SKM-1 treated with dmso at 0.1 percent for 144 hours (cell line): ENCODE measurements at regions not wholly inside any gene's neighbourhood (a gene's known extent, or its start where the extent isn't known, plus 50 kb on each side); places are given as distances from the start of the nearest gene placed in this dataset.

Experiments used
- DNase-seq: peaks from one replicate; lab custom pipeline; 2025; ENCODE audit not compliant: unreplicated experiment; lab: John Stamatoyannopoulos, UW

DNA sequence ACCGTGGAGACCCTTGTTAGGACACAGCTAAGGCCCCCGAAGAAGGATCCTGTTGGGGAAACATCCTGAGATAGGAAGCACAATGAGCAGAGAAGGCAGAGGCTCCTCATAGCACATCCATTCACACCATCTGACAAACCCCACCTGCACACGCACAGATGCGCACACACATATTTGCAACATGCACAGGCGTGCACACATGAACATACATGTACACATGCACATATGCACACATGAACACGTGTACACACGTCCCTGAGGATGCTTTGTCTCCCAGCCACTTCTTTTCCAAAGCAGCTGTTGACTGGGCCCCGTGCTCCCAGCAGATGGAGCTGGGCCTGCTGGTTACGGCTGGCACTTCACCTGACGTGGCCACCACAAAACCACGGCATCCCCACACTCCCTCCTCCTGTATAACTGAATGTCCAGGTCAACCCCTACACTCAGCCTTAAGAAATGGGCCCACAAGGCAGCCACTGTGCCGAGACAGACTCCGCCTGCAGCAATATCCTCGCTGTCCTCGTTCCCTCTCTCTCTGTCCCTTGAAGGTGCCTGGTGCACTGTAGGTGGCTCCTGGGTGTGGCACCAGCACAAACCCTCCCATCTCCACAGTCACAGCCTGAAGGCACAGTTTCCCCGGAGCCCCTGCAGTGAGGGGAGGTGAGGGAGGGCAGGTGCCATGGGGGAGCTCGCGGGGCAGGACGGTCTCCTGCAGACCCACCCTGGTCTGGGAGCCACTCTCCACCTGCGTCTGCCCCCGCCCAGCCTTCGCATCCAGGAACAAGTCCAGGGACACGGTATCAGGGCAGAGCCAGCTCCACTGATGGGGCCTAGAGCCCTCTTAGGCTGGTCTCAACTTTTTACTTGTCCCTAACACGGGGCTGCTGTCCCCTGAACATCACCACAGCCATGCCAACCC, 183.0 kb downstream of the RBFOX3 start:
- no peak for DNase-seq

DNA sequence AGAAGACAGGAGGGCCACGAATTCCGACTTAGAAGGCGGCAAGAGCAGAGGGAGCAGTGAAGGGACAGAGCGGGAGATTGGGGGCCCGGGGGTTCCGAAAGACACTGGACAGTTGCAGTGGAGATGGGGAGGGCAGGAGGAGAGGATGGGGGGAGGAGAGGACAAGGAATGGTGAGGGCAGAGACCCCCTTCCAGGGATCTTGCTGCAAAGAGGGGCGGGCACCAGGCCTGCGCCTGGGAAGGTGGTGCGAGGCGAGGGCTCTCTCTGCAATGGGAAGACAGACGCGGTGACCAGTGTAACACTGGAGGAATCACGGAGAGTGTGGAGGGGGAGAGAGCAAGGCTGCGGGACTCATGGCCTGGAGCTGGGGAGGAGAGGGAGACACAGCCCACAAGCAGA, 185.2 kb downstream of the RBFOX3 start:
- no peak for DNase-seq

DNA sequence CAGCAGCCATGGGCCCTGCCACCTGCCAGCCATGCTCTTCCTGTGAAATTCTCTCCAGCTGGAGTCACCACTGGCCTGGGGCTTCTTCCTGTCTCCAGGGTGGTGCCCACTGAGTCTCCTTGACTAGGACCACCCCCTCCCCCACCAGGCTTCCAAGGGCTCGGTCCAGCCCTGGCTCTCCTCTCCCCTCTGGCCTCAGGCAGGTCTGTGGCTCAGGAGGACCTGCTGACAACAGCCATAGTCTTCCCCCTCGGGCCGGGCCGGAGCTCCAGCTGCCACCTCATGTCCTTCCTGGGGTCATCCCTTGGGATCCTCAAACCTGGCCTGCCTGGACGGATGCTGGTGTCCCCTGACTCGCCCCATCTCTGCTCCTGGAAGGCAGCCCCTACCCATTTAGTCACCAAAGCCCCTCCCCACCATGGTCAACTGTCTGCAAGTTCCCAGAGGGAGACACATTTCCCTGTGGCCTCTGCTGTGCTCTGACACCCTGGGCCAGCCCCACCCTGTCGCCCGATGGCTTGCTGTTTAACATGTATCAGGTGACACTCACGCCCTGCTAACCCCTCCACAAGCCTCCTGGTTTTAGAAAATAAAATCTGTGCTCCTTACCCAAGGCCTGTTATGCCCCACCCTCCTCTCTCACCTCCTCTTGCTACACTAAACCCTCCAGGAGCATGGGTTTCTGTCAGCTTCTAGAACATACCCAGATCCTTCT, 186.2 kb downstream of the RBFOX3 start:
- DNase-seq = no peak

DNA sequence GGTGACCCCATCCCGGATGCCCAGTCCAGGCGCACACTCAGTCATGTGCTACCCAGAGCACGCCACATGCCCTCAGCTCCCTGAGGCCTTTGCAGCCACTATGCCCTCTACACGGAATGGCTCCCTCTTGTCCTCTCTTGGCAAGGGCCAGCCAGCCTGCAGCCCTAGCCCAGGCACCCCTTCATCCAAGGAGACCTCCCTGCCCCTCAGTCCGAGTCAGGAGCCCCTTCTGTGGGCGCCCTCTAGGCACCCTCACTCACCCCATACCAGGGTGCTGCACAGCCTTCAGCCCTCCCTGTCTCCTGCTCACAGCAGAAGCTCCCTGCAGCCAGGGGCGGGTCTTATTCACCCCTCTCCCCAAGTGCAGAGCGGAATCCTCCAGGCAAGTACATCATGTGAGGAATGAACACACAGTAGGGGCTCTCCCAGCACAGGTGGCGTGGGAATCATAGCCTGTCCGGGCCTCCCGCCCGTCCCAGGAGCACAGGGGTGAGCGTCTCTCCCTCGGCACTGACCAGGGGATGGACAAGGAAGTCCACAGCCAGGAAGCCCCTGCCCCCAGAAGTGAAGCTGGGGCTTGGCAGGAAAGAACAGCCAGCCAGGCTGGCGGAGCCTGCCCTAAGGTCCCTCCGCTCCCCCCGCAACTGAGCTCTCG, 186.9 kb downstream of the RBFOX3 start:
- no peak for DNase-seq

DNA sequence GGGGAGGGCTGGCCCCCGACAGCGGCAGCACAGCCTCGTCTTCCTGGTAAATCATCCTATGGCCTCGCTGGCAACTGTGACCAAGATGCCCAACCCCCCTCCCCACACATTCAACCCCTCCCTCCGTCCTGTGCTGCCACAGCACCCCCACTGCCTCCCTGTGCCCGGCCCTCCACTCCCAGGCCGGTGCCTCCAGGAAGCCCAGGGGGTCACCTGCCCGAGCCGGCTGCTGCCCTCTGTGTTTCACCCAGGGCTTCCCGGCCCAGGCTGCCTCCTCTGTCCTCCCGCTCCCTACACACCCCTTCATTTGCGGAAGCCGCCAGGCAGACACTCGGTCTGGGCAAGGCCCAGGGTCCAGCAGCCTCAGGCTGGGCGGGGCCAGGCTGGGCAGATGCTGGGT, 188.6 kb downstream of the RBFOX3 start:
- DNase-seq = no peak

DNA sequence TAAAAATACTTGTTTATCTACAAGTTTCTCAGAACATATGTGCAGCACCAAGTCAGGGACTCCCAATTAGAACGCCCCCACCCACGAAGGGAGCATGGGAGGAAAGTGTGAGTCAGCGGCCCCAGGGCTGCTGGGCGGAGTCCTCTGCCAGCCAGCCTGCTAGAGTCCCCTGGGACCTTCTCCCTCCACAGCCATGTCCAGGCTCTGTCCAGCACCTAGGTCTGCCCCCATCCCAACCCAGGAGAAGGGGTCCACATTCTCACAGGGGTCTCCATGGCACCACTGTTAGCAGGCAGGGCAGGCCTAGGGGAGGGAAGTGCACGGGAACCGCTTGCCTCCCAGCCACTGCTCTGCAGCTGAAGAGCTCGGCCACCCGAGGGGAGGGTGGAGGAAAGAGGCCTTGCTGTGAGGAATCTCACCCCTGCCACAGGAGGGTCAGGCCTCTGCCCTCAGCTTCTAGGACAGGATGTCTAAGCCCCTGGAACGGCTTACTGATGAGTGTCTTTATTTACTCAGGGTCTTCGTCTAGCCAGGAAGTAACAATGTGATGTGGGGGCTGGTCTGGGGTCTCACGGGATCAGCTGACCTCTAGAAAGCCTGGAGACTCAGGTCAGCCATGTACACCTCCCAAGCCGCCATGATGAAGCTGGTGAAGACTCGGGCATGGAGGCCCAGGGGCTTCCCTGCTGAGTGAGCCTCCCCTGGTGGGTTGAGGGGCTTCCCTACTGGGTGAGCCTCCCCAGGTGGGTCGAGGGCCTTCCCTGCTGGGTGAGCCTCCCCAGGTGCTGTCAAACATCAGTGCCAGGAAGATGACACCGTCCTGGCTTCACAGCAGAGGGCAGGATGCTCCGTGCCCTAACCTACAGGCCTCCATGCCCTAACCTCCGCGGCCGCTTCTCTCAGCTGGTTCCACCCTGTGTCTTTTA, 190.3 kb downstream of the RBFOX3 start:
- DNase-seq = no peak

DNA sequence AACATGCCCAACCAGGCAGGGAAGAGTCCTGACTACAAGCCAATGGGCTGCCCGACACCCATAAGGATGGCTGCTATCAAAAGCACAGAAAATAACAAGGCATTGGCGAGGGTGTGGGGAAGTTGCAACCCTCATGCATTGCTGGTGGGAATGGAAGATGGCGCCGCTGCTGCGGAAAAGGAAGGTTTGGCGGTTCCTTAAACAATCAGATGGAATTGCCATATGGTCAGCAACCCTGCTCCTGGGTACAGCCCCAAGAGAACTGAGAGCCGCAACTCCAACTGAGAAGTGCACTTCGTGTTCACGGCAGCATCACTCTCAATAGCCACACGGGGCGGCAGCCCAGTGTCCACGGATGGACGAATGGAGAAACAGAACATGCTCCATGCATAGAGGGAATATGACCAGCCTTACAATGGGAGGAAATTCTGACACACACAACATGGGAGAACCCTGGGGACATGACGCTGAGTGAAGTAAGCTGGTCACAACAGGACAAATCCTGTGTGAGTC, 193.3 kb downstream of the RBFOX3 start:
- DNase-seq = no peak

DNA sequence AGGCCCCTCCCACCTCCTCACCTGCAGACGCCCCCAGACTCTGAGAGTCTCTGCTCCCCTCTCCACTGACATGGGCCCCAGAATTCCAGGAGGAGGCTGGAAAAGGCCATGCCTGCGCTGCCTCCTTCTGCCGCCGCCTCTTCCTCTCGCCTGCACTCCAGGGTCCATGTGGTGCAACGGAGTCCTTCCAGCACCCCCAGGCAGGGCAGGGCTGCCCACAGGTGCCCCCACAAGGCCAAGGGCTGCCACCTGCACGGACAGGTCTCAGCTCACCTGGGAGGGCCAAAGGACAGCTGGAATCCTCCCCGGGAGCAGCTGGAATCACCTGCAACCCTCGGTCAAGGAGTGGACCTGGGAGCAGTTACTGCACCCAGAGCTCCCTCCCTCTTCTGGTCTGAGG, 194.9 kb downstream of the RBFOX3 start:
- no peak for DNase-seq

DNA sequence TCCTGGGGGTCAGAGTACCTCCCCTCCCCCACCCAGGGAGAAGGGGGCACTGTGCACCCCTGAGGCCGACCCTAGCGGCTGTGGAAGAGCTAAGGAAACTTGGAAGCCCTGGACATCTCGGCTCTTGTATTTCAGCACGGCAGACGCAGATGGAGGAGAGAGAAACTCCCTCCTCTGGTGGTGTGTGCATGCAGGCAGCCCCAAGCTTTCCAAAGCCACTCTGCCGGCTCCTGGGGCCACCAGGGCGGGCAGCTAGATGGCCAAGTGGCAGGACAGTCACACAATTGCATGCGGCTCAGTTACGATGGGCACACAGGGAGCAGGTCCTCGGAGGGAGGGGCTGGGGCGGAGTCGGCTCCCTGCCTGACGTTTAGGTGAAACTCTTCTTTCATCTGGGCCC, 195.5 kb downstream of the RBFOX3 start:
- DNase-seq = no peak

DNA sequence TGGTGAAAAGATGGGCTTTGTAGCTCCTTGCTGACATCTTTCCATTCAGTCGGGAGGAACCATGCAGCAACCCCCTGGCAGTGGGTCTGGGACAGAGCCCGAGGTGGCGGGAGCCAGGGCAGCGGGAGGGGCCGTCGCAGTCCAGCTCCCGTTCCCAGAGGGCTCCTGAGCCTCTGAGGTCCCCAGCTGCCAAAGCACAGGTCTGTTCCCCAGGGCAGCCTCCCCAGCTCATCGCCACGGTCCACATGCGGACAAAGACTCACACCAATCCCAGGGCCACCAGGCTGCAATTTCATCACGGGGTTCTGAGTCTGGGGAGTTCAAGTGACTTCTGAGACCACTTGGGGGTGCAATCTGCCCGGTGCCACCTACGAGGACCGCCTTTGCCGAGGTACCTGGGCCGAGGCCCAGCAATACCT, 196.0 kb downstream of the RBFOX3 start:
- no peak for DNase-seq

DNA sequence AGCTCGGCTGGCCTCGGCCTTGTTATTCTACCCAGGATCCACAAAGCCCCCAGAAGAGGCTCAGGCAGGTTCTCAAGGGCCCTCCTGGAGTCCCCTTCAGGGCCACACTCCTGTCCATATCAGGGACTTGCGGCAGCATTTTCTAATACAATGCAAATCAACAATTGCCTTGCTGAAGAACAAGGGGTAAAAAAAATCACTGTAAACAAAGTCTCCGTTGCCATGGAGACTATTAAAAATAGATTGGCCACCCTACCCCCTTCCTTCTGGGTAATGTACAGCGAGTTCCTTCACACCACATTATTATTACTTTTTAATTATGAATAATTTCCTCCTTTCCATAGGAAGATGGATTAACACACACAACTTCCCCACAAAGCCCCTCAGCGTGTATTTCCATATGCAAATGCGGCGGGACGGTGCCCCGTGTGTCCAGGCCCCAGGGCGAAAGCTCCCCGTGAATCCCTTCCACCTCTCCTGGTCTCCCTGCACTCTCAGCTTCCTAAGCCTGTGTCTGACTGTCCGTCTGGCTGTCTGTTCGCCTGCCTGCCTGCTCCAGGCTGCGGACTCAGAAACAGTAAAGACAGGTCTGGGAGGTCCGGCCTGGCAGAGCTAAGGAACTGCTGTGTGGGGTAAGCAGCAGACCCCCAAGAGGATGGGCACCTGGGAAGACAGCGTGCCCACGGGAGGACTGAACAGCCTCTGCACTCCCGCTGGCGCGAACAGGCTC, 196.6 kb downstream of the RBFOX3 start:
- DNase-seq = no peak

DNA sequence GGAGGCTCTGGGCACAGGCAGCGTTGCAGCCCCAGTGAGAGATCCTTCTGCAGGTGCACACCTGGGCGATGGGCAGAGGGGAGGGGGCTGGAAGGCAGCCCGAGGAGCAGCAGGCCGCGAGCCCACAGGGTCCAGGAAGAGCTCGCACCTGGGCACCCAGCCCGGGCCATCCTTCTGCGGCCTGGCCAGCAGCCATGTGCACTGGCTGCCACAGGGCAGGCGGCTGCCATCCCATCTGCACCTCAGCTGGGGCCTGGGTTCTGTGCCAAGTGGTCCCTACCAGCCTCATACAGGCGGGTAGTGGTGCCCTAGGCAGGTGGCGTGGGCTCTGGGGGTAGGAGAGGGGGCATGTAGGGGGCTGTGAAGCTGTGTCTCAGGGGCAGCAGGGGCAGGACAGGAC, 197.2 kb downstream of the RBFOX3 start:
- no peak for DNase-seq

DNA sequence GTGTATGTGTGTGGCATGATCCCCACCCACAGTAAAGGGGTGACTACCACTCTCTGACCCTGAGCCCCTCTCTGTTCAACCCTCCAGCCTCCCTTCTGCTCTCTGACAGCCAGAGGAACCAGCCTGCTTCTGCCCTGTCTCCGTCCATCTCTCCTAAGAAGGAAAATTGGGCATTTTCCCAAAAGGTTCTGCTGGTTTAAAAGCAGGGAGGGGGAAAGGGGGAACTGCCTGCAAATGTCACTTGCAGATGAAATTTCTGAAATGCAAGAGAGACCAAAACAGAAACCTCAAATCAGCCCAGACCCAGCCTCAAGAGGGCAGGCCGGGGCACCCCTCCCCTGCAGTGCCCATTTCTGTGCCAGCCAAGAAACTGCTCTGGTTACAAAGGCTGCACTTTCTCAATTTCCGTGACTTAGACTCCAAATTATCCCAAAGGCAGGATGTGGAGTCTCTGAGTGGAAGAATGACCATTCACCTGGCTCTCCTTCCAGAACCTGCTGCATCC, 197.9 kb downstream of the RBFOX3 start:
- DNase-seq = no peak

DNA sequence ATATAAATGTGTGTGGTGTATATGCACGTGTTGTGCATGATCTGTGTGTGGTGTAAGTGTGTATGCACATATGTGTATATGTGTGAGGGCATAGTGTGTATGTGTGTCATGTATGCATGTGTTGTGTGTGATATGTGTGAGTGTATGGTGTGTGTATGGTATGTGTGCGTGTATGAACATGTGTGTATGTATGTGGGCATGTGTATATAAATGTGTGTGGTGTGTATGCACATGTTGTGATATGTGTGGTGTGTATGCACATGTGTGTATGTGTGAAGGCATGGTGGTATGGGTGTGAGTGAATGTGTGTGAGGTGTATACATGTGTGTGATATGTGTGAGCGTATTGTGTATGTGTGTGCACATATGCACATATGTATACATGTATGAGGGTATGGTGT, 198.7 kb downstream of the RBFOX3 start:
- DNase-seq = no peak

DNA sequence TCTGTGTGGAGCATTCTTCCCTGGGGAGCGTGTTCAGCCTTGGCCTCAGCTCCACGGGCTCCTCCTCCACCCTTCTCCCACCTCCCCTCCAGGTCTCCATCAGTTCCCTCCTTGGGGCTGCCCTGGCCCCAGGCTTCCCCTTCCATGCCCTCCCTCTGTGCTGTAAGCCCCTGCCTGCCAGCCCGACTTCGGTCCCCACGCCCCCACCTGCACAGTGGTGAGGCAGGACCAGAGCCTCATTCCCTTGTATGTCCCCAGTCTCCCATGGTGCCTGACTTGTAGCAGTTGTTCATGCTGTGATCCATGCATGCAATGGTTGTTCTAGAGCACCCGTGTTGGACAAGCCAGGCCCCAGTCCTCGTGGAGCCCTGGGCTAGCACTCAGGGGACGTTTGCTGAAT, 199.4 kb downstream of the RBFOX3 start:
- DNase-seq = no peak

DNA sequence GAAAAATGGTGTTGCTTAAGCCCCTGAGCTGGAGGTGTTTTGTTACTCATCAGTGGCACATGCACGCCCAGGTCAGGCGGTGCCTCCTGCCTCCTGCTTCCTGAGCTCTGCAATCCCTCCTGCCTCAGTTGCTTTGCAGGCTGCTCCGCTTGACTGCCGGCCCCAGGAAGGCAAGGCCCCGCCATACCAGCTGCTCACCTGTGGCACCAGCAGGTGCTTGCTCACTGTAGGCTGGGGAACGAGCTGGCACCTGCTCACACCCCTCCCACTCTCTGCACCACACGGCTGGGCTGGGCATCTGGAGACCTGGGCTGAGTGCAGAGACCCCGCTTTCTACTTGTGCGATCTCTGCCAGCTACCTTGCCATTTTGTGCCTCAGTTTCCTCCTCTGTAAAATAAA, 200.2 kb downstream of the RBFOX3 start:
- no peak for DNase-seq

DNA sequence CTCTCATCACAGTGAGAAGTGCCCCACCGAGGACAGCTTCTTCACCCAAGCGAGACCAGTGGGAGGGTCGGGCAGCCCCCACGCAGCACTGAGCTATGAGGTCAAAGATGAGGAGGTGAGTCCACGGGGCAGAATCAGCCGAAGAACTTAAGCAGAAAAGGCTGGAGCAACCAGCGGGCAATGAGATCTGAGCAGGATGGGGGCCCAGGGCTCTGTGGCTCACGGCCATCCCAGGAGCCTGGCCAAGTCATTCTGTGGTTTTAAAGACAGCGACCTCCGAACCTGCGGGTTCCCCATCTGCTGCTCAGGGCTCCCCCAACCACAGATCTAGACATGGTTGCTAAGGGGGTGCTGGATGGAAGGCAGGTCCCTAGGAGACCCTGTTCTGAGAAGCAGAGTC, 202.6 kb downstream of the RBFOX3 start:
- DNase-seq = no peak

DNA sequence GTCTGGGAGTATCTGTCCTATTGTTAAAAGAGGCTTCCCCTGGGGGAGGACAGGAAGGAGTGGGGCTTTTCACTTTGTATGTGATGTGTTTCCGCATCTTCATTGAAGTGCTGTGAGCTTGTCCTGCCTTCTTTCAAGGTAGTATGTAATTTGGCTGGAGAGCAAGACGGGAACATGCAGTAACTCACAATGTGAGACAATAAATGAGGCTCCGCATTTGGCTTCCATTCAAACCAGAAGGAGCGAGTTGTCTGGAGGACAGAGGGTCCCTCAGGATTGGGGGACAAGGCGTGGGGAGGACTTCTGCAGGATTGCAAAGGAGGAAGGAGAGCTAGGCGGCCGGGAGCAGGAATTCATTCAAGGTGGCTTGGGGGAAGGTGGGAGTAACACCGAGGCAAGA, 203.5 kb downstream of the RBFOX3 start:
- DNase-seq = no peak

DNA sequence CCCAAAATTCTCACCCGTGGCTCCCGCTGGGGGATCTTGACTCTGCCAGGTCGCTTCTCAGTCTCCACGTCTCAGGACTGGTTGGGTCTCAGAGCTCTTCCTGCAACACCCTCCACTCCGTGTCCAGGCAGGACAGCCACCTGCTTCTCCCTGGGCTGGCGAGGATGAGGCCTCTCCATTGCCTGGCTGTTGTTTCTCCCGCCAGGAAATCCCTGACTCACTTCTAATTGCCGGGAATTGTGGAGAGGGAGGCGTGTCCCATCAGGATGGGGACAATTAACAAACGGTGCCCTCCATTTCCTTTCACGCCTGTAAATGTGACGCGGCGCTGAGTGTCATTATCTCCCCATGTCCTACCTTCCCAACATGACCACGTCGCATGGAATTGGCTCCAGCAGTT, 204.5 kb downstream of the RBFOX3 start:
- no peak for DNase-seq

DNA sequence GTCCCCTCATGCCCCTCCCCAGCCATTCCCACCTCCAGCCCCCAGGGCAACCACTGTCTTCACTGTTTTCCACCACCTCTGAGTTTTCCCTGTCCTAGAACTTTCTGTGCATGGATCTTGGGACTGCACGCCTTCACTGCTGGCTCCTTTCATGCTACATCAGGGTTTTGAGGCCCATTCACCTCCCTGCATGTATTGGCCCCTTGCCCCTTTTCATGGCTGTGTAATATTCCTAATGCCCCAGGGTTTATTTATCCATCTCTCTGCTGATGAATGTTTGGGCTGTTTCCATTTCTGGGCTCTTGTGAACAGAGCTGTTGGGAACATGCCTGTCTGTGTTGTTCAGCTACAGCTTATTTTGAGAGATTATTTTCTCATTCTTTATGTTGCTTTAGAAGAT, 205.0 kb downstream of the RBFOX3 start:
- DNase-seq = no peak
